ENCODE measurements at regions not wholly inside any gene's neighbourhood (a gene's known extent, or its start where the extent isn't known, plus 50 kb on each side); places are given as distances from the start of the nearest gene placed in this dataset.

DNA sequence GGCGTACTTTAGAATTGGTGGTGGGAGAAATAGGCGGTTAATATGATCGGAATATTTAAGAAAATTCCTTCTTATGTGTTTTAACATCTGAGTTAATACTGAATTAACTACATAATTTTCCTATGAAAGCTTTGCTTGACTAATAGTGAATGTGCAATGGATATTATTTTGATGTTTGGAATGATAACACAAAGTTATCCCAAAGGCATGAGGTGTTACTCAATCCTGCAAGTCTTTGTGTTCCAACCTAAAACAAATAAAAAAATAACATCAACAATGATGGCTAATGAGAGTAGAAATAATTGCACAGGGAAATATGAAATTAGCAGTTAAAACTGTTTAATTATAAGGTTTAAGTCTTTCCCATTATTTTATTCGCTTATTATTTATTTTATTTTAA lies 183.6 kb upstream of the ARSJ start:
- Histone ChIP-seq H2AFZ (ENCODE audit: insufficient read depth, low read depth, low read length, poor library complexity, severe bottlenecking) (no peak overlapping the region), H3K36me3 (replicated peaks in 1 of 2; ENCODE audit: control extremely low read depth in 1 of 2, control insufficient read depth in 1 of 2, extremely low read depth in 1 of 2, insufficient read depth in 2 of 2, low read length in 1 of 2) (no peaks in the 10 kb centered on the region), H3K9me3 (ENCODE audit: control extremely low read depth in 1 of 3, control insufficient read depth in 2 of 3, insufficient read depth in 1 of 3, low read length in 2 of 3) (no peaks in the 10 kb centered on the region), H3K9ac (ENCODE audit: low read length) (no peak overlapping the region), H3K27ac (ENCODE audit: low read length in 2 of 2) (no peak overlapping the region), H3K27me3 (replicated peaks in 1 of 4; ENCODE audit: control extremely low read depth in 1 of 4, control insufficient read depth in 3 of 4, insufficient read depth in 4 of 4, low read length in 3 of 4) (no peaks in the 10 kb centered on the region), H3K4me3 (ENCODE audit: control extremely low read depth in 1 of 5, extremely low read depth in 1 of 5, insufficient read depth in 1 of 5, low read depth in 2 of 5, low read length in 4 of 5) (no peak overlapping the region), H3K4me1 (ENCODE audit: control insufficient read depth in 2 of 2, insufficient read depth in 2 of 2, low read length in 2 of 2) (no peaks in the 10 kb centered on the region), H3K4me2 (replicated peaks; ENCODE audit: low read depth, low read length, poor library complexity, severe bottlenecking) (no peak overlapping the region), H4K20me1 (ENCODE audit: control insufficient read depth, insufficient read depth, low read length, poor library complexity, severe bottlenecking) (no peaks in the 10 kb centered on the region), H3K79me2 (ENCODE audit: control insufficient read depth, insufficient read depth, low read length) (no peaks in the 10 kb centered on the region)
- WGBS (ENCODE audit: insufficient coverage) = no CpG with 5 or more reads among the region's 4 CpGs
- no peak for TF ChIP-seq EZH2 (IDR thresholded peaks at IDR 0.05; ENCODE audit: borderline replicate concordance, insufficient read depth, low read depth, low read length, poor library complexity, severe bottlenecking)
- TF ChIP-seq, protein P1, sequence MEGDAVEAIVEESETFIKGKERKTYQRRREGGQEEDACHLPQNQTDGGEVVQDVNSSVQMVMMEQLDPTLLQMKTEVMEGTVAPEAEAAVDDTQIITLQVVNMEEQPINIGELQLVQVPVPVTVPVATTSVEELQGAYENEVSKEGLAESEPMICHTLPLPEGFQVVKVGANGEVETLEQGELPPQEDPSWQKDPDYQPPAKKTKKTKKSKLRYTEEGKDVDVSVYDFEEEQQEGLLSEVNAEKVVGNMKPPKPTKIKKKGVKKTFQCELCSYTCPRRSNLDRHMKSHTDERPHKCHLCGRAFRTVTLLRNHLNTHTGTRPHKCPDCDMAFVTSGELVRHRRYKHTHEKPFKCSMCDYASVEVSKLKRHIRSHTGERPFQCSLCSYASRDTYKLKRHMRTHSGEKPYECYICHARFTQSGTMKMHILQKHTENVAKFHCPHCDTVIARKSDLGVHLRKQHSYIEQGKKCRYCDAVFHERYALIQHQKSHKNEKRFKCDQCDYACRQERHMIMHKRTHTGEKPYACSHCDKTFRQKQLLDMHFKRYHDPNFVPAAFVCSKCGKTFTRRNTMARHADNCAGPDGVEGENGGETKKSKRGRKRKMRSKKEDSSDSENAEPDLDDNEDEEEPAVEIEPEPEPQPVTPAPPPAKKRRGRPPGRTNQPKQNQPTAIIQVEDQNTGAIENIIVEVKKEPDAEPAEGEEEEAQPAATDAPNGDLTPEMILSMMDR (IDR thresholded peaks at IDR 0.05) = no peak
- ChIA-PET POLR2A (no interaction called here), CTCF (no interaction called here)
- H3K27ac Mint-ChIP-seq = no peak overlapping the region
- ATAC-seq (ENCODE audit: low read depth) (no peak), DNase-seq (no peak)
- peaks cover 5% of the 10 kb centered on the region for H3K27me3 Mint-ChIP-seq
- no peaks in the 10 kb centered on the region for H3K4me1 Mint-ChIP-seq
- intact Hi-C loops (cut with micrococcal nuclease) = no loop called here
- no peaks in the 10 kb centered on the region for H3K9me3 Mint-ChIP-seq (ENCODE audit: insufficient read depth)
- no peak overlapping the region for H3K4me3 Mint-ChIP-seq

DNA sequence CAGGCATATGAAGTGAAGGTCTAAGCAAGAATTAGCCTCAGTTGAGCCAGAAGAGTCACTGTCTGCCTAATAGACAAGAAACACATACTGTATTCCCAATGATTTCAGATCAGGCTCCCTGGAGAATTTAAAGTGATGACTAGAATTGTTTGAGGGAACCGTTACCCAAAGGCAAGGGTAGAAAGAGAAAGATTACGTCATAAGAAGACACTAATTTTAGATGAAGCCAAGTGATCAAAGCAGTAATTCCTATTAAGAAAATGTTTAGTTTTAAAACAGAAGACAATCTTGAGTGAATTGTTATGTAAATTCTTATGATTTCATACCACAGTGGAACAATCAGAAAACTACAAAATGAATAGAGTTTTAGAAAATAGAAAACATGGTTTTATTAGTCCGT lies 194.5 kb upstream of the ARSJ start:
- no peak overlapping the region for H3K27ac Mint-ChIP-seq
- ChIA-PET POLR2A (no interaction called here), CTCF (no interaction called here)
- no peaks in the 10 kb centered on the region for H3K4me1 ChIP-seq (ENCODE audit: control insufficient read depth in 2 of 2, insufficient read depth in 2 of 2, low read length in 2 of 2)
- no peak overlapping the region for H3K4me2 ChIP-seq (replicated peaks; ENCODE audit: low read depth, low read length, poor library complexity, severe bottlenecking)
- H4K20me1 ChIP-seq (ENCODE audit: control insufficient read depth, insufficient read depth, low read length, poor library complexity, severe bottlenecking) = no peaks in the 10 kb centered on the region
- H3K4me1 Mint-ChIP-seq = no peaks in the 10 kb centered on the region
- no peak overlapping the region for H3K9ac ChIP-seq (ENCODE audit: low read length)
- no peak overlapping the region for H3K27ac ChIP-seq (ENCODE audit: low read length in 2 of 2)
- H3K4me3 ChIP-seq (ENCODE audit: control extremely low read depth in 1 of 5, extremely low read depth in 1 of 5, insufficient read depth in 1 of 5, low read depth in 2 of 5, low read length in 4 of 5) = no peak overlapping the region
- TF ChIP-seq, protein P1 (IDR thresholded peaks at IDR 0.05) = no peak
- no peak for TF ChIP-seq EZH2 (IDR thresholded peaks at IDR 0.05; ENCODE audit: borderline replicate concordance, insufficient read depth, low read depth, low read length, poor library complexity, severe bottlenecking)
- ATAC-seq (ENCODE audit: low read depth) (no peak), DNase-seq (no peak)
- H3K27me3 Mint-ChIP-seq = peaks cover 21% of the 10 kb centered on the region
- H3K36me3 ChIP-seq (replicated peaks in 1 of 2; ENCODE audit: control extremely low read depth in 1 of 2, control insufficient read depth in 1 of 2, extremely low read depth in 1 of 2, insufficient read depth in 2 of 2, low read length in 1 of 2) = no peaks in the 10 kb centered on the region
- H3K9me3 Mint-ChIP-seq (ENCODE audit: insufficient read depth) = peaks cover 4% of the 10 kb centered on the region
- peaks cover 0 to 8% (median 1%) of the 10 kb centered on the region in 4 experiments for H3K27me3 ChIP-seq (replicated peaks in 1 of 4; ENCODE audit: control extremely low read depth in 1 of 4, control insufficient read depth in 3 of 4, insufficient read depth in 4 of 4, low read length in 3 of 4)
- peaks cover 0 to 1% (median 0%) of the 10 kb centered on the region in 3 donors for H3K9me3 ChIP-seq (ENCODE audit: control extremely low read depth in 1 of 3, control insufficient read depth in 2 of 3, insufficient read depth in 1 of 3, low read length in 2 of 3)
- H3K79me2 ChIP-seq (ENCODE audit: control insufficient read depth, insufficient read depth, low read length) = no peaks in the 10 kb centered on the region
- no CpG with 5 or more reads among the region's 3 CpGs for WGBS (ENCODE audit: insufficient coverage)
- H2AFZ ChIP-seq (ENCODE audit: insufficient read depth, low read depth, low read length, poor library complexity, severe bottlenecking) = no peak overlapping the region
- no peak overlapping the region for H3K4me3 Mint-ChIP-seq
- intact Hi-C loops (cut with micrococcal nuclease) = no loop called here
